ENCODE measurements at regions not wholly inside any gene's neighbourhood (a gene's known extent, or its start where the extent isn't known, plus 50 kb on each side); places are given as distances from the start of the nearest gene placed in this dataset.
"Not testable (repeated sequence)": the region's sequence is repeated elsewhere in the genome, so short reads cannot be mapped to it uniquely, and the experiment has no call there.

- intact Hi-C loops (cut with micrococcal nuclease): no loop called here
- DNase-seq: no peak
Measured at GRCh38 chr7:136424058-136424457, 444.4 kb upstream of the CHRM2 start.

GRCh38 chr7:136419740-136420139 lies 442.6 kb upstream of the MTPN start:
- DNase-seq; ATAC-seq; H3K27me3 Mint-ChIP-seq (ENCODE audit: low read depth in 2 of 2); H3K27ac Mint-ChIP-seq; H3K27ac ChIP-seq (ENCODE audit: low read length); H3K4me1 ChIP-seq (ENCODE audit: control insufficient read depth, insufficient read depth, low read length); H3K4me1 Mint-ChIP-seq; H3K9me3 ChIP-seq (ENCODE audit: control insufficient read depth, insufficient read depth, low read length); H3K4me3 ChIP-seq (ENCODE audit: low read length); H3K4me3 Mint-ChIP-seq; H3K27me3 ChIP-seq (ENCODE audit: control insufficient read depth, insufficient read depth, low read length); H3K36me3 ChIP-seq (ENCODE audit: control insufficient read depth, insufficient read depth, low read length); intact Hi-C loops (cut with micrococcal nuclease): not testable (repeated sequence)
- no CpG with 5 or more reads among the region's 21 CpGs for WGBS (ENCODE audit: insufficient coverage)
- peaks cover 12% of the 10 kb centered on the region for H3K36me3 Mint-ChIP-seq
- peaks cover 8 to 16% of the 10 kb centered on the region in 2 donors for H3K9me3 Mint-ChIP-seq

More at GRCh38 chr7:136424058-136424457, 444.4 kb upstream of the CHRM2 start:
- no peak for ATAC-seq
- no peak overlapping the region for H3K27ac Mint-ChIP-seq
- H3K36me3 Mint-ChIP-seq: peaks cover 12% of the 10 kb centered on the region
- H3K27me3 ChIP-seq (ENCODE audit: control insufficient read depth, insufficient read depth, low read length): no peaks in the 10 kb centered on the region
- no peak for TF ChIP-seq CTCF (IDR thresholded peaks at IDR 0.05)
- H3K27ac ChIP-seq (ENCODE audit: low read length): no peak overlapping the region
- peaks cover 8 to 21% of the 10 kb centered on the region in 2 donors for H3K9me3 Mint-ChIP-seq
- no peak overlapping the region for H3K4me3 ChIP-seq (ENCODE audit: low read length)
- no peaks in the 10 kb centered on the region for H3K9me3 ChIP-seq (ENCODE audit: control insufficient read depth, insufficient read depth, low read length)
- H3K36me3 ChIP-seq (ENCODE audit: control insufficient read depth, insufficient read depth, low read length): no peaks in the 10 kb centered on the region
- H3K27me3 Mint-ChIP-seq (ENCODE audit: low read depth in 2 of 2): no peaks in the 10 kb centered on the region
- no peaks in the 10 kb centered on the region for H3K4me1 ChIP-seq (ENCODE audit: control insufficient read depth, insufficient read depth, low read length)
- no peak overlapping the region for H3K4me3 Mint-ChIP-seq
- no peaks in the 10 kb centered on the region for H3K4me1 Mint-ChIP-seq

GRCh38 chr7:136412952-136413351 lies 435.8 kb upstream of the MTPN start:
- no peak for TF ChIP-seq CTCF (IDR thresholded peaks at IDR 0.05)
- H3K4me1 ChIP-seq (ENCODE audit: control insufficient read depth, insufficient read depth, low read length): no peaks in the 10 kb centered on the region
- no peak overlapping the region for H3K27ac Mint-ChIP-seq

GRCh38 chr7:136405931-136406777 lies 429.0 kb upstream of the MTPN start:
- no peak overlapping the region for H3K27ac Mint-ChIP-seq
- 29% methylated on average over 17 of the region's 17 CpGs for whole genome bisulfite sequencing (ENCODE audit: insufficient coverage)
- Histone ChIP-seq H3K4me1 (ENCODE audit: control insufficient read depth, insufficient read depth, low read length) (no peaks in the 10 kb centered on the region), H3K27me3 (ENCODE audit: control insufficient read depth, insufficient read depth, low read length) (no peaks in the 10 kb centered on the region), H3K36me3 (ENCODE audit: control insufficient read depth, insufficient read depth, low read length) (no peaks in the 10 kb centered on the region), H3K9me3 (ENCODE audit: control insufficient read depth, insufficient read depth, low read length) (no peaks in the 10 kb centered on the region), H3K4me3 (ENCODE audit: low read length) (no peak overlapping the region), H3K27ac (ENCODE audit: low read length) (no peak overlapping the region)
- H3K36me3 Mint-ChIP-seq: no peaks in the 10 kb centered on the region
- H3K27me3 Mint-ChIP-seq (ENCODE audit: low read depth in 2 of 2): no peaks in the 10 kb centered on the region
- H3K4me3 Mint-ChIP-seq: no peak overlapping the region
- TF ChIP-seq CTCF (IDR thresholded peaks at IDR 0.05): peak; percentile 66
- peaks cover 8% of the 10 kb centered on the region in 2 donors for H3K4me1 Mint-ChIP-seq
- H3K9me3 Mint-ChIP-seq: peaks cover 0 to 2% of the 10 kb centered on the region in 2 donors
- DNase-seq (peak in 1 of 2 donors; percentile 45), ATAC-seq (peak in 2 of 3 donors; percentile 66 to 73)
- intact Hi-C loops (cut with micrococcal nuclease): no loop called here

More at GRCh38 chr7:136412952-136413351, 435.8 kb upstream of the MTPN start:
- peaks cover 0 to 2% of the 10 kb centered on the region in 2 donors for H3K9me3 Mint-ChIP-seq
- no peaks in the 10 kb centered on the region for H3K27me3 Mint-ChIP-seq (ENCODE audit: low read depth in 2 of 2)
- DNase-seq (no peak), ATAC-seq (no peak)
- H3K27ac ChIP-seq (ENCODE audit: low read length): no peak overlapping the region
- H3K4me1 Mint-ChIP-seq: no peaks in the 10 kb centered on the region
- WGBS (ENCODE audit: insufficient coverage): 60% methylated on average over 1 of the region's 3 CpGs
- no peaks in the 10 kb centered on the region for H3K36me3 Mint-ChIP-seq
- no peaks in the 10 kb centered on the region for H3K27me3 ChIP-seq (ENCODE audit: control insufficient read depth, insufficient read depth, low read length)
- H3K4me3 Mint-ChIP-seq: no peak overlapping the region
- peaks cover 7% of the 10 kb centered on the region for H3K9me3 ChIP-seq (ENCODE audit: control insufficient read depth, insufficient read depth, low read length)
- no peaks in the 10 kb centered on the region for H3K36me3 ChIP-seq (ENCODE audit: control insufficient read depth, insufficient read depth, low read length)
- H3K4me3 ChIP-seq (ENCODE audit: low read length): no peak overlapping the region
- intact Hi-C loops (cut with micrococcal nuclease): no loop called here

Data from natural killer cell (primary cell).